ENCODE measurements at regions not wholly inside any gene's neighbourhood (a gene's known extent, or its start where the extent isn't known, plus 50 kb on each side); places are given as distances from the start of the nearest gene placed in this dataset.

DNA sequence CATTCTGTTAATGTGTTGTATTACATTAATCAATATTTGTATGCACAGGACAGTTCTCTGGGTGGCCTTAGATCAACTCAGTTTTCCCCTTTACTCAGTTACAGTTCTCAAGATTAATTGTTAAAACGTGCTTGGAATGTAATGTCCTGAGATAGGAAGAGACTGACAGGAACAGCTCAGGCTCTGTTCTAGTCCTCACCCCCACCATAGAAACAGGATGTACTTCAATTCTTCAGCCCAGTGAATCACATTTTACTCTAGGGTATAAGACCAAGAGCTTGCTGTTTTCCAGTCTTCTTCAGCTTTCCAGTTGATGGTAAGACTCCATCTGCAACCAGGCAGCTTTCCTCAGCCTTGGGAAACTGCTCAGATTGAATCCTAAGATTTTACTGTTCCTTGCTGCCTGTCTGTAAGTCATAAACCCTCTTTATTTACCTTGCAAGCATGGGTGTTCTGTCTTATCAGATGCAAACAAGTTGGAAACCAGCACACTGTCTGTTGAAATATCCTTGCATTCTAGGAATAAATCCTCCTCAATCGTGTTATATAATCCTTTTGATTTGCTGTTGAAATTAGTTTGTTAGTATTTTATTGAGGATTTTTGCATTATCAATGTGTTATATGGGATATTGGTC, 836.9 kb upstream of the PCDH9 start:
- Histone ChIP-seq H3K9ac (ENCODE audit: low read length) (no peak overlapping the region), H3K4me1 (ENCODE audit: low read length) (no peaks in the 10 kb centered on the region), H3K36me3 (replicated peaks; ENCODE audit: insufficient read depth, low read length) (no peaks in the 10 kb centered on the region), H3K27ac (ENCODE audit: low read length) (no peak overlapping the region), H3K4me2 (ENCODE audit: low read depth, low read length) (no peak overlapping the region), H3K27me3 (replicated peaks; ENCODE audit: insufficient read depth, low read length) (no peaks in the 10 kb centered on the region), H3K9me3 (replicated peaks; ENCODE audit: insufficient read depth, low read length) (no peaks in the 10 kb centered on the region), H3K9me2 (replicated peaks; ENCODE audit: insufficient read depth, low read length) (no peaks in the 10 kb centered on the region), H2AFZ (ENCODE audit: low read length) (no peak overlapping the region), H3K4me3 (ENCODE audit: low read length) (no peak overlapping the region), H3K79me2 (ENCODE audit: low read length) (no peaks in the 10 kb centered on the region), H4K20me1 (ENCODE audit: insufficient read depth, low read length) (no peaks in the 10 kb centered on the region), H3F3A (ENCODE audit: insufficient read depth, low read length) (no peaks in the 10 kb centered on the region)
- DNase-seq: no peak
- no peak for TF ChIP-seq EZH2 (optimal IDR thresholded peaks at IDR 0.05; ENCODE audit: low read depth, low read length)
- TF ChIP-seq EZH2phosphoT487 (IDR thresholded peaks at IDR 0.05; ENCODE audit: low read length): no peak
- no peak for TF ChIP-seq CTCF (IDR thresholded peaks at IDR 0.05; ENCODE audit: low read length)

- no peaks in the 10 kb centered on the region for H3K4me1 ChIP-seq (ENCODE audit: low read length)
- H3K4me3 ChIP-seq (ENCODE audit: low read length): no peak overlapping the region
- H3K9ac ChIP-seq (ENCODE audit: low read length): no peak overlapping the region
- H3K27ac ChIP-seq (ENCODE audit: low read length): no peak overlapping the region
- TF ChIP-seq CTCF (IDR thresholded peaks at IDR 0.05; ENCODE audit: low read length) (no peak), EZH2phosphoT487 (IDR thresholded peaks at IDR 0.05; ENCODE audit: low read length) (no peak), EZH2 (optimal IDR thresholded peaks at IDR 0.05; ENCODE audit: low read depth, low read length) (no peak)
- no peaks in the 10 kb centered on the region for H4K20me1 ChIP-seq (ENCODE audit: insufficient read depth, low read length)
- H3K9me2 ChIP-seq (replicated peaks; ENCODE audit: insufficient read depth, low read length): no peaks in the 10 kb centered on the region
- H2AFZ ChIP-seq (ENCODE audit: low read length): no peak overlapping the region
- H3K36me3 ChIP-seq (replicated peaks; ENCODE audit: insufficient read depth, low read length): no peaks in the 10 kb centered on the region
- no peaks in the 10 kb centered on the region for H3K9me3 ChIP-seq (replicated peaks; ENCODE audit: insufficient read depth, low read length)
- no peaks in the 10 kb centered on the region for H3K79me2 ChIP-seq (ENCODE audit: low read length)
- no peak overlapping the region for H3K4me2 ChIP-seq (ENCODE audit: low read depth, low read length)
- DNase-seq: no peak
- no peaks in the 10 kb centered on the region for H3K27me3 ChIP-seq (replicated peaks; ENCODE audit: insufficient read depth, low read length)
- no peaks in the 10 kb centered on the region for H3F3A ChIP-seq (ENCODE audit: insufficient read depth, low read length)
These were observed 834.0 kb upstream of the PCDH9 start for GRCh38 chr13:68064001-68064770.

GRCh38 chr13:68063181-68063580, 833.0 kb upstream of the PCDH9 start:
- TF ChIP-seq EZH2 (optimal IDR thresholded peaks at IDR 0.05; ENCODE audit: low read depth, low read length) (no peak), CTCF (IDR thresholded peaks at IDR 0.05; ENCODE audit: low read length) (no peak)
- Histone ChIP-seq H3K4me3 (ENCODE audit: low read length) (no peak overlapping the region), H2AFZ (ENCODE audit: low read length) (no peak overlapping the region), H3K27me3 (replicated peaks; ENCODE audit: insufficient read depth, low read length) (no peaks in the 10 kb centered on the region), H3K4me2 (ENCODE audit: low read depth, low read length) (no peak overlapping the region), H3F3A (ENCODE audit: insufficient read depth, low read length) (no peaks in the 10 kb centered on the region), H3K9me3 (replicated peaks; ENCODE audit: insufficient read depth, low read length) (no peaks in the 10 kb centered on the region), H3K79me2 (ENCODE audit: low read length) (no peaks in the 10 kb centered on the region), H3K27ac (ENCODE audit: low read length) (no peak overlapping the region), H4K20me1 (ENCODE audit: insufficient read depth, low read length) (no peaks in the 10 kb centered on the region), H3K36me3 (replicated peaks; ENCODE audit: insufficient read depth, low read length) (no peaks in the 10 kb centered on the region), H3K9ac (ENCODE audit: low read length) (no peak overlapping the region), H3K4me1 (ENCODE audit: low read length) (no peaks in the 10 kb centered on the region), H3K9me2 (replicated peaks; ENCODE audit: insufficient read depth, low read length) (no peaks in the 10 kb centered on the region)
- DNase-seq: no peak
